ES-I3 (cell line): ENCODE measurements at regions not wholly inside any gene's neighbourhood (a gene's known extent, or its start where the extent isn't known, plus 50 kb on each side); places are given as distances from the start of the nearest gene placed in this dataset.

Experiments used
- H3K36me3 ChIP-seq: 2 replicates; pipeline ENCODE4 v1.6.1; 2013; ENCODE audit warnings: mild to moderate bottlenecking, low read length, control low read depth, moderate library complexity; ENCODE audit not compliant: insufficient read depth
- H3K4me1 ChIP-seq: 2 replicates; pipeline ENCODE4 v1.6.1; 2013; ENCODE audit warnings: mild to moderate bottlenecking, control low read depth, low read length; ENCODE audit not compliant: insufficient read depth
- H3K9ac ChIP-seq: 2 replicates; pipeline ENCODE4 v1.6.1; 2013; ENCODE audit warnings: low read depth, mild to moderate bottlenecking, low read length, moderate library complexity
- H3K9me3 ChIP-seq: 2 replicates; pipeline ENCODE4 v1.6.1; 2013; ENCODE audit warnings: mild to moderate bottlenecking, low read length, moderate library complexity; ENCODE audit not compliant: control insufficient read depth, insufficient read depth

GRCh38 chr22:47739291-47740015, 977.0 kb downstream of the TBC1D22A start:
- no peak overlapping the region for H3K9ac ChIP-seq
- no peaks in the 10 kb centered on the region for H3K36me3 ChIP-seq
- H3K4me1 ChIP-seq, result no peaks in the 10 kb centered on the region
- H3K9me3 ChIP-seq, result no peaks in the 10 kb centered on the region; the same call in 1 of the 2 replicates

- H3K9ac ChIP-seq, result no peak overlapping the region
- no peaks in the 10 kb centered on the region for H3K4me1 ChIP-seq
- no peaks in the 10 kb centered on the region for H3K36me3 ChIP-seq
- H3K9me3 ChIP-seq, result no peaks in the 10 kb centered on the region; the same call in 1 of the 2 replicates
Observed at GRCh38 chr22:47738472-47739013, 976.1 kb downstream of the TBC1D22A start.

GRCh38 chr22:47736186-47737034, 974.0 kb downstream of the TBC1D22A start:
- Histone ChIP-seq H3K36me3 (no peaks in the 10 kb centered on the region), H3K9ac (no peak overlapping the region), H3K4me1 (no peaks in the 10 kb centered on the region), H3K9me3 (no peaks in the 10 kb centered on the region; the same call in 1 of the 2 replicates)

GRCh38 chr22:47734511-47734910, 972.1 kb downstream of the TBC1D22A start:
- Histone ChIP-seq H3K4me1 (no peaks in the 10 kb centered on the region), H3K9ac (no peak overlapping the region), H3K36me3 (no peaks in the 10 kb centered on the region), H3K9me3 (no peaks in the 10 kb centered on the region; the same call in 1 of the 2 replicates)

GRCh38 chr22:47727641-47728040, 965.2 kb downstream of the TBC1D22A start:
- peaks cover 9% of the 10 kb centered on the region for H3K4me1 ChIP-seq
- H3K36me3 ChIP-seq, result no peaks in the 10 kb centered on the region
- H3K9me3 ChIP-seq, result no peaks in the 10 kb centered on the region

GRCh38 chr22:47724751-47725150, 962.3 kb downstream of the TBC1D22A start:
- Histone ChIP-seq H3K9me3 (no peaks in the 10 kb centered on the region), H3K36me3 (no peaks in the 10 kb centered on the region), H3K4me1 (peaks cover 9% of the 10 kb centered on the region), H3K9ac (no peak overlapping the region)

More at GRCh38 chr22:47727641-47728040, 965.2 kb downstream of the TBC1D22A start:
- no peak overlapping the region for H3K9ac ChIP-seq

- Histone ChIP-seq H3K9me3 (no peaks in the 10 kb centered on the region), H3K9ac (no peak overlapping the region), H3K4me1 (peaks cover 9% of the 10 kb centered on the region), H3K36me3 (no peaks in the 10 kb centered on the region)
Observed at GRCh38 chr22:47724030-47724429, 961.6 kb downstream of the TBC1D22A start.

- no peak overlapping the region for H3K9ac ChIP-seq
- no peaks in the 10 kb centered on the region for H3K36me3 ChIP-seq
- no peaks in the 10 kb centered on the region for H3K4me1 ChIP-seq
- H3K9me3 ChIP-seq, result no peaks in the 10 kb centered on the region
Observed at GRCh38 chr22:47718337-47718736, 955.9 kb downstream of the TBC1D22A start.

- Histone ChIP-seq H3K9ac (no peak overlapping the region), H3K36me3 (no peaks in the 10 kb centered on the region), H3K9me3 (no peaks in the 10 kb centered on the region), H3K4me1 (no peaks in the 10 kb centered on the region)
Observed at GRCh38 chr22:47716890-47717615, 954.6 kb downstream of the TBC1D22A start.

- no peak overlapping the region for H3K9ac ChIP-seq
- H3K36me3 ChIP-seq, result no peaks in the 10 kb centered on the region
Observed at GRCh38 chr22:47715866-47716578, 953.6 kb downstream of the TBC1D22A start.

GRCh38 chr22:47713941-47714340, 951.5 kb downstream of the TBC1D22A start:
- H3K36me3 ChIP-seq, result no peaks in the 10 kb centered on the region
- no peaks in the 10 kb centered on the region; the same call in 1 of the 2 replicates for H3K4me1 ChIP-seq
- no peak overlapping the region for H3K9ac ChIP-seq
- no peaks in the 10 kb centered on the region for H3K9me3 ChIP-seq

More at GRCh38 chr22:47715866-47716578, 953.6 kb downstream of the TBC1D22A start:
- Histone ChIP-seq H3K4me1 (no peaks in the 10 kb centered on the region), H3K9me3 (no peaks in the 10 kb centered on the region)

- Histone ChIP-seq H3K36me3 (no peaks in the 10 kb centered on the region), H3K9me3 (no peaks in the 10 kb centered on the region), H3K4me1 (no peaks in the 10 kb centered on the region; the same call in 1 of the 2 replicates), H3K9ac (no peak overlapping the region)
Observed at GRCh38 chr22:47710135-47710534, 947.7 kb downstream of the TBC1D22A start.

GRCh38 chr22:47705350-47705749, 942.9 kb downstream of the TBC1D22A start:
- Histone ChIP-seq H3K4me1 (no peaks in the 10 kb centered on the region; the same call in 1 of the 2 replicates), H3K9ac (no peak overlapping the region), H3K36me3 (no peaks in the 10 kb centered on the region), H3K9me3 (no peaks in the 10 kb centered on the region)
